K562 (cell line): ENCODE measurements at regions not wholly inside any gene's neighbourhood (a gene's known extent, or its start where the extent isn't known, plus 50 kb on each side); places are given as distances from the start of the nearest gene placed in this dataset.

ENCODE experiments used
- CEBPZ ChIP-seq: fragments of 150-350 bp; IDR thresholded peaks from 2 replicates; pipeline ENCODE4 v1.6.1; 2014; ENCODE audit warnings: low read depth, mild to moderate bottlenecking, low read length, borderline replicate concordance
- DLX4 ChIP-seq: fragments of 250-450 bp; sonication (Bioruptor Pico); IDR thresholded peaks from 2 replicates; pipeline ENCODE4 v1.6.1; 2021; ENCODE audit warnings: mild to moderate bottlenecking
- DPF2 ChIP-seq: fragments of 450-650 bp; IDR thresholded peaks from 2 replicates; pipeline ENCODE4 v1.6.1; 2016
- HLTF ChIP-seq: fragments of 450-650 bp; IDR thresholded peaks from 2 replicates; pipeline ENCODE4 v1.6.1; 2016
- ILK ChIP-seq: fragments of 450-650 bp; IDR thresholded peaks from 2 replicates; pipeline ENCODE4 v1.6.1; 2016; ENCODE audit warnings: missing genetic modification characterization, low read depth, mild to moderate bottlenecking, missing compliant biosample characterization, moderate library complexity, borderline replicate concordance
- MCM2 ChIP-seq: fragments of 450-650 bp; IDR thresholded peaks from 2 replicates; pipeline ENCODE4 v1.6.1; 2017; ENCODE audit warnings: low read depth, mild to moderate bottlenecking
- NFXL1 ChIP-seq: fragments of 450-650 bp; formaldehyde crosslinking; IDR thresholded peaks from 2 replicates; pipeline ENCODE4 v1.4.0; 2021; ENCODE audit warnings: mild to moderate bottlenecking
- NR2C1 ChIP-seq, 2 experiments: fragments of 450-650 bp; IDR thresholded peaks; 2 replicates each; pipeline ENCODE4 v1.6.1; 2017; ENCODE audit warnings: mild to moderate bottlenecking in 2 of 2, antibody characterized with exemption in 1 of 2, inconsistent platforms in 1 of 2, missing compliant biosample characterization in 1 of 2, missing genetic modification characterization in 1 of 2
- PTBP1 ChIP-seq: fragments of 200-400 bp; formaldehyde crosslinking; IDR thresholded peaks from 2 replicates; pipeline ENCODE4 v1.6.1; 2017; ENCODE audit warnings: low read depth, low read length
- RHOXF2B ChIP-seq: fragments of 250-450 bp; sonication (Bioruptor Pico); conservative IDR thresholded peaks from 2 replicates; pipeline ENCODE4 v1.5.1; 2021
- TAF1 ChIP-seq: IDR thresholded peaks from 2 replicates; pipeline ENCODE4 v1.6.1; 2011; ENCODE audit warnings: mild to moderate bottlenecking, low read length, moderate library complexity; ENCODE audit not compliant: insufficient read depth, control insufficient read depth, severe bottlenecking; ENCODE audit errors: extremely low read depth
- TF ChIP-seq, protein P1 (sequence below): fragments of 450-650 bp; IDR thresholded peaks from 2 replicates; pipeline ENCODE4 v1.6.1; 2016; ENCODE audit warnings: mild to moderate bottlenecking, moderate library complexity

DNA sequence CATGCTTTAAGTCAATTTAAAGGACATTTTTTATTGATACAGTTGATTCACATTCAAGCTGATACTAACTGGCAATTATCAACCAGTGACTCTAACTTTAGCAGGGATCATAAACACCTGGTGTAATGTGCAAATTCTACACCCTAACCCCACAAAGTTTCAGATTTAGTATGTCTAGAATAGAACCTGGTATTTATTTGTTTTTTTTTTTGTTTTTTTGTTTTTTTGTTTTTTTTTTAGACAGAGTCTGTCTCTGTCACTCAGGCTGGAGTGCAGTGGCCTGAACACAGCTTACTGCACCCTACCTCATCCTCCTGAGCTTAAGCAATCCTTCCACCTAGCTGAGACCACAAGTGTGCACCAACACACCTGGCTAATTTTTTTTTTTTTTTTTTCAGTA lies 311.2 kb upstream of the SEMA6A start (continued):
- TF ChIP-seq, protein P1, sequence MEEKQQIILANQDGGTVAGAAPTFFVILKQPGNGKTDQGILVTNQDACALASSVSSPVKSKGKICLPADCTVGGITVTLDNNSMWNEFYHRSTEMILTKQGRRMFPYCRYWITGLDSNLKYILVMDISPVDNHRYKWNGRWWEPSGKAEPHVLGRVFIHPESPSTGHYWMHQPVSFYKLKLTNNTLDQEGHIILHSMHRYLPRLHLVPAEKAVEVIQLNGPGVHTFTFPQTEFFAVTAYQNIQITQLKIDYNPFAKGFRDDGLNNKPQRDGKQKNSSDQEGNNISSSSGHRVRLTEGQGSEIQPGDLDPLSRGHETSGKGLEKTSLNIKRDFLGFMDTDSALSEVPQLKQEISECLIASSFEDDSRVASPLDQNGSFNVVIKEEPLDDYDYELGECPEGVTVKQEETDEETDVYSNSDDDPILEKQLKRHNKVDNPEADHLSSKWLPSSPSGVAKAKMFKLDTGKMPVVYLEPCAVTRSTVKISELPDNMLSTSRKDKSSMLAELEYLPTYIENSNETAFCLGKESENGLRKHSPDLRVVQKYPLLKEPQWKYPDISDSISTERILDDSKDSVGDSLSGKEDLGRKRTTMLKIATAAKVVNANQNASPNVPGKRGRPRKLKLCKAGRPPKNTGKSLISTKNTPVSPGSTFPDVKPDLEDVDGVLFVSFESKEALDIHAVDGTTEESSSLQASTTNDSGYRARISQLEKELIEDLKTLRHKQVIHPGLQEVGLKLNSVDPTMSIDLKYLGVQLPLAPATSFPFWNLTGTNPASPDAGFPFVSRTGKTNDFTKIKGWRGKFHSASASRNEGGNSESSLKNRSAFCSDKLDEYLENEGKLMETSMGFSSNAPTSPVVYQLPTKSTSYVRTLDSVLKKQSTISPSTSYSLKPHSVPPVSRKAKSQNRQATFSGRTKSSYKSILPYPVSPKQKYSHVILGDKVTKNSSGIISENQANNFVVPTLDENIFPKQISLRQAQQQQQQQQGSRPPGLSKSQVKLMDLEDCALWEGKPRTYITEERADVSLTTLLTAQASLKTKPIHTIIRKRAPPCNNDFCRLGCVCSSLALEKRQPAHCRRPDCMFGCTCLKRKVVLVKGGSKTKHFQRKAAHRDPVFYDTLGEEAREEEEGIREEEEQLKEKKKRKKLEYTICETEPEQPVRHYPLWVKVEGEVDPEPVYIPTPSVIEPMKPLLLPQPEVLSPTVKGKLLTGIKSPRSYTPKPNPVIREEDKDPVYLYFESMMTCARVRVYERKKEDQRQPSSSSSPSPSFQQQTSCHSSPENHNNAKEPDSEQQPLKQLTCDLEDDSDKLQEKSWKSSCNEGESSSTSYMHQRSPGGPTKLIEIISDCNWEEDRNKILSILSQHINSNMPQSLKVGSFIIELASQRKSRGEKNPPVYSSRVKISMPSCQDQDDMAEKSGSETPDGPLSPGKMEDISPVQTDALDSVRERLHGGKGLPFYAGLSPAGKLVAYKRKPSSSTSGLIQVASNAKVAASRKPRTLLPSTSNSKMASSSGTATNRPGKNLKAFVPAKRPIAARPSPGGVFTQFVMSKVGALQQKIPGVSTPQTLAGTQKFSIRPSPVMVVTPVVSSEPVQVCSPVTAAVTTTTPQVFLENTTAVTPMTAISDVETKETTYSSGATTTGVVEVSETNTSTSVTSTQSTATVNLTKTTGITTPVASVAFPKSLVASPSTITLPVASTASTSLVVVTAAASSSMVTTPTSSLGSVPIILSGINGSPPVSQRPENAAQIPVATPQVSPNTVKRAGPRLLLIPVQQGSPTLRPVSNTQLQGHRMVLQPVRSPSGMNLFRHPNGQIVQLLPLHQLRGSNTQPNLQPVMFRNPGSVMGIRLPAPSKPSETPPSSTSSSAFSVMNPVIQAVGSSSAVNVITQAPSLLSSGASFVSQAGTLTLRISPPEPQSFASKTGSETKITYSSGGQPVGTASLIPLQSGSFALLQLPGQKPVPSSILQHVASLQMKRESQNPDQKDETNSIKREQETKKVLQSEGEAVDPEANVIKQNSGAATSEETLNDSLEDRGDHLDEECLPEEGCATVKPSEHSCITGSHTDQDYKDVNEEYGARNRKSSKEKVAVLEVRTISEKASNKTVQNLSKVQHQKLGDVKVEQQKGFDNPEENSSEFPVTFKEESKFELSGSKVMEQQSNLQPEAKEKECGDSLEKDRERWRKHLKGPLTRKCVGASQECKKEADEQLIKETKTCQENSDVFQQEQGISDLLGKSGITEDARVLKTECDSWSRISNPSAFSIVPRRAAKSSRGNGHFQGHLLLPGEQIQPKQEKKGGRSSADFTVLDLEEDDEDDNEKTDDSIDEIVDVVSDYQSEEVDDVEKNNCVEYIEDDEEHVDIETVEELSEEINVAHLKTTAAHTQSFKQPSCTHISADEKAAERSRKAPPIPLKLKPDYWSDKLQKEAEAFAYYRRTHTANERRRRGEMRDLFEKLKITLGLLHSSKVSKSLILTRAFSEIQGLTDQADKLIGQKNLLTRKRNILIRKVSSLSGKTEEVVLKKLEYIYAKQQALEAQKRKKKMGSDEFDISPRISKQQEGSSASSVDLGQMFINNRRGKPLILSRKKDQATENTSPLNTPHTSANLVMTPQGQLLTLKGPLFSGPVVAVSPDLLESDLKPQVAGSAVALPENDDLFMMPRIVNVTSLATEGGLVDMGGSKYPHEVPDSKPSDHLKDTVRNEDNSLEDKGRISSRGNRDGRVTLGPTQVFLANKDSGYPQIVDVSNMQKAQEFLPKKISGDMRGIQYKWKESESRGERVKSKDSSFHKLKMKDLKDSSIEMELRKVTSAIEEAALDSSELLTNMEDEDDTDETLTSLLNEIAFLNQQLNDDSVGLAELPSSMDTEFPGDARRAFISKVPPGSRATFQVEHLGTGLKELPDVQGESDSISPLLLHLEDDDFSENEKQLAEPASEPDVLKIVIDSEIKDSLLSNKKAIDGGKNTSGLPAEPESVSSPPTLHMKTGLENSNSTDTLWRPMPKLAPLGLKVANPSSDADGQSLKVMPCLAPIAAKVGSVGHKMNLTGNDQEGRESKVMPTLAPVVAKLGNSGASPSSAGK, result no peak
- TF ChIP-seq HLTF (no peak), CEBPZ (no peak), TAF1 (no peak), NFXL1 (no peak), NR2C1 (IDR thresholded peaks at IDR 0.05) (no peak), NR2C1 (tag; IDR thresholded peaks at IDR 0.05) (no peak), RHOXF2B (CRISPR knock-in tag) (no peak), MCM2 (no peak), ILK (tag) (no peak), PTBP1 (no peak), DPF2 (no peak), DLX4 (CRISPR knock-in tag) (no peak)
